ENCODE measurements at regions not wholly inside any gene's neighbourhood (a gene's known extent, or its start where the extent isn't known, plus 50 kb on each side); places are given as distances from the start of the nearest gene placed in this dataset.
"Not testable (repeated sequence)": the region's sequence is repeated elsewhere in the genome, so short reads cannot be mapped to it uniquely, and the experiment has no call there.

GRCh38 chr2:167843657-167844056 is 403.7 kb downstream of the STK39 start:
- Mint-ChIP-seq H3K4me1 (ENCODE audit: low read depth) (no peaks in the 10 kb centered on the region), H3K4me3 (no peak overlapping the region), H3K27ac (no peak overlapping the region), H3K9me3 (peaks cover 35% of the 10 kb centered on the region), H3K36me3 (ENCODE audit: low read depth) (no peaks in the 10 kb centered on the region), H3K27me3 (ENCODE audit: insufficient read depth) (no peaks in the 10 kb centered on the region; the same call in 1 of the 2 replicates)
- DNase-seq, result no peak
- no peak for TF ChIP-seq CTCF (IDR thresholded peaks at IDR 0.05)

DNA sequence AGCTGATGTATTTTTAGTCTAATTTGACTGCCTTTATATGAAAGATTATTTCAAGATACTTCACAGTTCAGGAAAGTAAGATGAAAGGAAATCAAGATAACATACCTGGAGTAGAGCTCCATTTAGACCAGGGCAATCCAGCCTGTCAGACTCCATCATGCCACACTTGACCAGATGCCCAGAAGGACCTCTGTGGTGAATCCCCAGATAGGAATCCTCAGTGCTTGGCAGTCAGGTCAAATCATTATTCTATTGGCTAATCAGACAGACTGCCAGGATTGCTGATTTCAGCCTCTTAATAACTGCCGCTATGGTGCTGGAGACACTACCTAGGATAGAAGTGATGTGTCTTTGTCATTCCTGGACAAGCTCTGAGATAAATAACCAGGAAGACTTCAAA is 404.2 kb downstream of the STK39 start:
- Mint-ChIP-seq H3K4me1 (ENCODE audit: low read depth) (no peaks in the 10 kb centered on the region), H3K9me3 (peaks cover 31% of the 10 kb centered on the region), H3K4me3 (no peak overlapping the region), H3K36me3 (ENCODE audit: low read depth) (no peaks in the 10 kb centered on the region), H3K27ac (no peak overlapping the region), H3K27me3 (ENCODE audit: insufficient read depth) (no peaks in the 10 kb centered on the region; the same call in 1 of the 2 replicates)
- TF ChIP-seq CTCF (IDR thresholded peaks at IDR 0.05), result no peak
- DNase-seq, result no peak

- H3K36me3 Mint-ChIP-seq (ENCODE audit: low read depth), result no peaks in the 10 kb centered on the region
- H3K4me3 Mint-ChIP-seq, result no peak overlapping the region
- no peak for TF ChIP-seq CTCF (IDR thresholded peaks at IDR 0.05)
- H3K27ac Mint-ChIP-seq, result no peak overlapping the region
- no peak for DNase-seq
- peaks cover 24% of the 10 kb centered on the region for H3K9me3 Mint-ChIP-seq
- no peaks in the 10 kb centered on the region; the same call in 1 of the 2 replicates for H3K27me3 Mint-ChIP-seq (ENCODE audit: insufficient read depth)
- no peaks in the 10 kb centered on the region for H3K4me1 Mint-ChIP-seq (ENCODE audit: low read depth)
These were observed 405.3 kb downstream of the STK39 start for GRCh38 chr2:167842047-167842446.

DNA sequence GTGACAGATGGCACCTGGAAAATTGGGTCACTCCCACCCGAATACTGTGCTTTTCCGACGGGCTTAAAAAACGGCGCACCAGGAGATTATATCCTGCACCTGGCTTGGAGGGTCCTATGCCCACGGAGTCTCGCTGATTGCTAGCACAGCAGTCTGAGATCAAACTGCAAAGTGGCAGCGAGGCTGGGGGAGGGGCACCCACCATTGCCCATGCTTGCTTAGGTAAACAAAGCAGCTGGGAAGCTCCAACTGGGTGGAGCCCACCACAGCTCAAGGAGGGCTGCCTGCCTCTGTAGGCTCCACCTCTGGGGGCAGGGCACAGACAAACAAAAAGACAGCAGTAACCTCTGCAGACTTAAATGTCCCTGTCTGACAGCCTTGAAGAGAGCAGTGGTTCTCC is 412.1 kb downstream of the STK39 start:
- H3K9me3 Mint-ChIP-seq, result peaks cover 26% of the 10 kb centered on the region
- not testable (repeated sequence) for H3K4me3 Mint-ChIP-seq; H3K27me3 Mint-ChIP-seq (ENCODE audit: insufficient read depth); DNase-seq; H3K36me3 Mint-ChIP-seq (ENCODE audit: low read depth); H3K4me1 Mint-ChIP-seq (ENCODE audit: low read depth); H3K27ac Mint-ChIP-seq

GRCh38 chr2:167834707-167835106 is 412.7 kb downstream of the STK39 start:
- H3K36me3 Mint-ChIP-seq (ENCODE audit: low read depth), result no peaks in the 10 kb centered on the region
- H3K9me3 Mint-ChIP-seq, result peaks cover 32% of the 10 kb centered on the region
- H3K4me3 Mint-ChIP-seq, result no peak overlapping the region
- no peaks in the 10 kb centered on the region for H3K4me1 Mint-ChIP-seq (ENCODE audit: low read depth)
- H3K27me3 Mint-ChIP-seq (ENCODE audit: insufficient read depth), result no peaks in the 10 kb centered on the region
- no peak for DNase-seq
- no peak overlapping the region for H3K27ac Mint-ChIP-seq
- TF ChIP-seq CTCF (IDR thresholded peaks at IDR 0.05), result no peak

- DNase-seq, result no peak
- no peaks in the 10 kb centered on the region for H3K36me3 Mint-ChIP-seq (ENCODE audit: low read depth)
- no peaks in the 10 kb centered on the region for H3K4me1 Mint-ChIP-seq (ENCODE audit: low read depth)
- no peaks in the 10 kb centered on the region for H3K27me3 Mint-ChIP-seq (ENCODE audit: insufficient read depth)
- H3K9me3 Mint-ChIP-seq, result peaks cover 39% of the 10 kb centered on the region
- H3K4me3 Mint-ChIP-seq, result no peak overlapping the region
- H3K27ac Mint-ChIP-seq, result no peak overlapping the region
- TF ChIP-seq CTCF (IDR thresholded peaks at IDR 0.05), result no peak
These were observed 414.1 kb downstream of the STK39 start for GRCh38 chr2:167833294-167833693.

Data from HFFc6 (cell line).